Ovary (tissue), 7 donors: ENCODE measurements at regions not wholly inside any gene's neighbourhood (a gene's known extent, or its start where the extent isn't known, plus 50 kb on each side); places are given as distances from the start of the nearest gene placed in this dataset.

Experiments
- DNase-seq, 5 donors: peaks; one replicate each; pipeline ENCODE4 v3.0.0-alpha.2; 2019 to 2020
- H3K27ac ChIP-seq, 2 donors: fragments of 200-600 bp; one replicate each; pipeline versions ENCODE4 v1.5.1 to v1.8.0; 2019 to 2022
- H3K27me3 ChIP-seq: fragments of 200-600 bp; one replicate; pipeline ENCODE4 v1.8.0; 2022
- H3K36me3 ChIP-seq: fragments of 200-600 bp; sonication (generic); one replicate; pipeline ENCODE4 v1.5.1; 2019
- H3K4me1 ChIP-seq: one replicate; pipeline ENCODE4 v1.8.1; 2013; ENCODE audit warnings: mild to moderate bottlenecking, moderate library complexity; ENCODE audit not compliant: insufficient read depth
- H3K4me3 ChIP-seq: fragments of 200-600 bp; sonication (generic); one replicate; pipeline ENCODE4 v1.5.1; 2017
- H3K9me3 ChIP-seq, 2 donors: fragments of 200-600 bp in 1 of 2; sonication (generic) in 1 of 2; one replicate each; pipeline versions ENCODE4 v1.5.1 to v1.8.1; 2013 to 2019; ENCODE audit warnings: mild to moderate bottlenecking in 1 of 2, moderate library complexity in 1 of 2
- CTCF ChIP-seq, 3 donors: fragments of 450-650 bp in 2 of 3; fragments of 200-600 bp in 1 of 3; IDR thresholded peaks; one replicate each; pipeline versions ENCODE4 v1.5.1 to v1.8.0; 2016 to 2022; ENCODE audit warnings: antibody characterized with exemption in 3 of 3, mild to moderate bottlenecking in 1 of 3
- EP300 ChIP-seq: sonication (generic); formaldehyde crosslinking; IDR thresholded peaks from one replicate; pipeline ENCODE4 v1.6.1; 2017; ENCODE audit warnings: antibody characterized with exemption
- POLR2A ChIP-seq: fragments of 450-650 bp; IDR thresholded peaks from one replicate; pipeline ENCODE4 v1.6.1; 2017; ENCODE audit warnings: antibody characterized with exemption, mild to moderate bottlenecking, moderate library complexity
- WGBS, 3 donors: extraction: QIAGEN DNeasy Blood & Tissue Kit in 1 of 3; methylation state at CpG; one replicate each; pipeline versions ENCODE4 v1.1.5 to v1.1.7; 2013 to 2017; 5-methylcytosine and 5-hydroxymethylcytosine counted together
- intact Hi-C, 4 donors: fragments of 100-400 bp; cut with DNase I; formaldehyde crosslinking; loops; one replicate each; pipeline versions ENCODE4 v1.11.0 to v1.15.1; 2022 to 2023
- donor health status: DM: no; HTN: no; CAD: no; lungs with moderate emphysema.
- donor health status: DM: no; HTN: no; CAD: no.
- donor health status: Bipolar disorder and iron deficiency.
- donor health status: DM: no; HTN: no; CAD: no.
- donor health status: DM: yes; HTN: yes; CAD: no.

GRCh38 chrX:69313617-69314290 is 148.5 kb upstream of the PJA1 start:
- intact Hi-C loops, result no loop called here
- no peaks in the 10 kb centered on the region for H3K27me3 ChIP-seq

DNA sequence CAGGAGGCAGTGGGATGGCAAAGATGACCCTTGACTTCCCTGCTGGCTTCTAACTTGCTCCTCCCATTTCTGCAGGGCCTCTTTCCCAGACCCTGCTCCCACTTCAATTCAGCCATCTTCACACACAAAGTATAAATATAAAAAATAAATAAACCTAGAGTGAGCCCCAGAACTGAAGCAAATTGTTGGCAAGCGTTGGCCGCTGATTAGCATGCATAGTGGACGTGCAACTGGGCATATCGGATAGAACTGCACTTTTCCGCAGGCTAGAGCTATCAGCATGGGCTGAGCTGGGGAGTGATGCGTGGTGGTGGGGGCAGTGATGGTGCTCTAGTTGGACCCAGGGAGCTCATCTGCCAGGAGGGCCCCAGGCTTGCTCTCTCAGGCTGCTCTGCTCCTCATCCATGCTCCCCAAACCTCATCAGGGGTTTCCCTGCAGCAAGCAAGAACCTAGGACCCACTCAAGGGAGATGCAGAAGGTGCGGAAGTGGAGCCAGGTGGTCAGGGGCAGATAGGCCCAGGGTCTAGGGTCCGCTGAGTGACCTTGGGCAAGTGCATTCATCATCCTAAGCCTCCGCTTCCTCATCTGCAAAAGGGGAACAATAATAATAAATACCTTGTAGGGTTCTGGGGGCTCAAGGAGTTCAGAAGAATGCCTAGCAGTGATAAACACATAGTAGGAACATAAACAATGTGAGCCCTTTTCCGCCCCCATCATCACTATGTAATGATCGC is 146.8 kb upstream of the PJA1 start:
- Histone ChIP-seq H3K4me1 (no peaks in the 10 kb centered on the region), H3K4me3 (no peak overlapping the region), H3K36me3 (no peaks in the 10 kb centered on the region), H3K9me3 (no peaks in the 10 kb centered on the region), H3K27ac (no peak overlapping the region), H3K27me3 (no peaks in the 10 kb centered on the region)
- 75 to 78% (median 78%) methylated on average over 11 of the region's 11 CpGs for WGBS, 3 donors
- DNase-seq, result no peak
- intact Hi-C loops, result no loop called here
- TF ChIP-seq POLR2A (no peak), CTCF (IDR thresholded peaks at IDR 0.05) (no peak), EP300 (no peak)

More at GRCh38 chrX:69313617-69314290, 148.5 kb upstream of the PJA1 start:
- no peaks in the 10 kb centered on the region for H3K4me1 ChIP-seq
- WGBS, 3 donors, result 49 to 64% (median 61%) methylated on average over 6 of the region's 6 CpGs
- H3K36me3 ChIP-seq, result no peaks in the 10 kb centered on the region
- no peaks in the 10 kb centered on the region for H3K9me3 ChIP-seq
- no peak overlapping the region for H3K4me3 ChIP-seq
- no peak overlapping the region for H3K27ac ChIP-seq
- no peak for DNase-seq
- TF ChIP-seq EP300 (no peak), CTCF (IDR thresholded peaks at IDR 0.05) (no peak), POLR2A (no peak)

DNA sequence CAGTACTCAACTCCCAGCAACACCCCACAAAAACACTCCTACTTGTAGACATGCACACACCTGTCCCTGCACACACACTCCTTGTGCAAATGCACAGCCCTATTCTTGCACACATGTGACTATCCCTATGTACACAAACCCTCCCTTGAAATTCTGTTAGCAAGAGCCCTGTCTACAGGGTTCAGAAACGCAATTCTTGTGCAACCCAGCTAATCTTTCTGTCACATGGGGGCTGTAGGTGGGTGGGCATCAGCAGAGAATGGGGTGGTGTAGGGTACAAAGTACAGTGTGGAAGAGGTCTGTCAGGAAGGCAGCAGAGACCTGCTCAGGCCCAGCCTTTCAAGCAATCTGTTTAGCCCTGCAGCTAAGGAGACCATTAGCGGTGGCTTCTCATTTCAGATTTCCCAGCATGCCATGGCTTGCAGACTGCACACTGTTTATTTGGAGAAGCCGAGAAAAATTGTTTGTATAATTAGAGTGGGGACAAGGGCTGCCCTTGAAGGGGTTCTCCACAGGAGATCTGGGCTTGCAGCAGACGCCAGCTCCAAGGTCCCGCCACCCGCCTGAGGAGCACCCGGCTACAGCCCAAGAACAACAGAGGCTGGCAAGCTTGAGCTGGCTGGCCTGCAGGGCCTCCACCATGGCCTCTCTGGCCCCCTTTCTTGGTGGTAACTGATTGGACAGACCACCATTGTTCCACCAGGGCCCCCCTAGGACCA is 144.0 kb upstream of the PJA1 start:
- 74 to 79% (median 77%) methylated on average over 7 of the region's 7 CpGs for WGBS, 3 donors
- no peaks in the 10 kb centered on the region for H3K27me3 ChIP-seq
- no peaks in the 10 kb centered on the region for H3K36me3 ChIP-seq
- H3K9me3 ChIP-seq, result no peaks in the 10 kb centered on the region
- intact Hi-C loops, result no loop called here
- no peak overlapping the region for H3K27ac ChIP-seq
- DNase-seq, result no peak
- no peak overlapping the region for H3K4me3 ChIP-seq
- H3K4me1 ChIP-seq, result no peaks in the 10 kb centered on the region
- TF ChIP-seq EP300 (no peak), POLR2A (no peak), CTCF (IDR thresholded peaks at IDR 0.05) (no peak)

- WGBS, 3 donors, result 63 to 68% (median 64%) methylated on average over 10 of the region's 10 CpGs
- intact Hi-C loops, result no loop called here
- Histone ChIP-seq H3K27ac (no peak overlapping the region), H3K9me3 (no peaks in the 10 kb centered on the region), H3K4me1 (no peaks in the 10 kb centered on the region), H3K36me3 (no peaks in the 10 kb centered on the region), H3K27me3 (no peaks in the 10 kb centered on the region), H3K4me3 (no peak overlapping the region)
- no peak for DNase-seq
- TF ChIP-seq CTCF (IDR thresholded peaks at IDR 0.05) (no peak), EP300 (no peak), POLR2A (no peak)
Observed at GRCh38 chrX:69307756-69308155, 142.5 kb upstream of the PJA1 start.
